ENCODE measurements at regions not wholly inside any gene's neighbourhood (a gene's known extent, or its start where the extent isn't known, plus 50 kb on each side); places are given as distances from the start of the nearest gene placed in this dataset.

DNA sequence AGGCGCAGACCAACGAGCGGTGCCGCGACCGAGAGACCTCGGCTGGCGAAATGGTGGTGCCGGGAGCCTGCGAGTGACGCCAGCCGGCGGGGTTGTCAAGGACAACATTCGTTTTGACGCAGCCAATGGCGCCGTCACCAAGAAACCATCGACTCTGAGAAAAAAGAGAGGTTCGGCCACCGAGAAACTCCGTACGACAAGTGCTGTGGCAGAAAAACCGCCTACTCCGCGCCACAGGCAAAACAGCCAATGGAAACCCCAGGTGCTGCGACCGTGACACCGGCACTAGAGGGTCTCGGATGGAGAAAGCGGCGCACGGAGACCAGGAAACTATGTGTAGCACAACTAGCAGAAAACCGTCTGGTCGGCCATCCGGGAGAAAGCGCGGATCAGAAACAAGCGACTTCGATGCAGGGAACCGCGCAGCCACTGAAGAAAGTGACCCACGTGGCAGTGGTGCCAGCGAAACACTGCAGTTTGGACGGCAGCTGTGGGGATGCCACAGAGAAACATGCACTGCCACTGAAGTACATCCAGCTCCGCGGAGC lies 88.8 kb downstream of the ANXA2R start:
- no peaks in the 10 kb centered on the region for H3K27me3 ChIP-seq (ENCODE audit: insufficient read depth, low read length)
- H2BK120ac ChIP-seq (ENCODE audit: low read depth, low read length, poor library complexity, severe bottlenecking) = no peak overlapping the region
- H2BK12ac ChIP-seq (ENCODE audit: insufficient read length, low read depth, low read length) = no peak overlapping the region
- H4K20me1 ChIP-seq (ENCODE audit: control insufficient read depth, insufficient read depth, insufficient read length) = no peaks in the 10 kb centered on the region
- H3K4me1 Mint-ChIP-seq = peaks cover 5 to 7% of the 10 kb centered on the region in 2 experiments; a peak in 1 of 4 replicates
- no peak overlapping the region for H2AK5ac ChIP-seq (ENCODE audit: insufficient read length, low read length)
- peak overlapping the region in 1 of 3 experiments; percentile 11; a peak in 1 of 7 replicates for H3K27ac Mint-ChIP-seq
- no peak overlapping the region for H2BK15ac ChIP-seq (ENCODE audit: low read depth, low read length)
- no peak overlapping the region for H3K9ac ChIP-seq (ENCODE audit: extremely low read depth, insufficient read length, low read length)
- no peaks in the 10 kb centered on the region for H3K4me1 ChIP-seq (ENCODE audit: insufficient read depth, low read length)
- H2AFZ ChIP-seq (ENCODE audit: low read length) = no peak overlapping the region
- no peak overlapping the region for H3K23ac ChIP-seq (ENCODE audit: insufficient read length, low read depth, low read length)
- no peak overlapping the region for H2BK20ac ChIP-seq (ENCODE audit: low read depth, low read length, poor library complexity, severe bottlenecking)
- no peak overlapping the region for H3K56ac ChIP-seq (ENCODE audit: insufficient read length, low read depth, low read length)
- H3K4me3 Mint-ChIP-seq = no peak overlapping the region
- no peak overlapping the region for H4K5ac ChIP-seq (ENCODE audit: insufficient read length, low read depth, low read length)
- H3K27ac ChIP-seq (ENCODE audit: insufficient read length, low read depth, low read length) = no peak overlapping the region
- no peak overlapping the region for H3K4me2 ChIP-seq (ENCODE audit: insufficient read depth, insufficient read length, low read length)
- no peaks in the 10 kb centered on the region for H3K79me1 ChIP-seq (ENCODE audit: insufficient read depth, low read depth, low read length, poor library complexity, severe bottlenecking)
- peak overlapping the region; percentile 31; the same call in 1 of the 2 replicates for H3K14ac ChIP-seq (ENCODE audit: insufficient read depth, low read length)
- no peak overlapping the region for H4K8ac ChIP-seq (replicated peaks; ENCODE audit: insufficient read length, low read depth, low read length)
- no peaks in the 10 kb centered on the region for H3K79me2 ChIP-seq (ENCODE audit: insufficient read depth, low read length)
- no peak overlapping the region for H2BK5ac ChIP-seq (ENCODE audit: insufficient read length, low read length)
- H3K9me3 Mint-ChIP-seq = peaks cover 13 to 22% of the 10 kb centered on the region in 2 experiments
- H3K9me3 ChIP-seq (ENCODE audit: control insufficient read depth, low read depth, low read length) = peaks cover 8% of the 10 kb centered on the region
- TF ChIP-seq, protein P1, sequence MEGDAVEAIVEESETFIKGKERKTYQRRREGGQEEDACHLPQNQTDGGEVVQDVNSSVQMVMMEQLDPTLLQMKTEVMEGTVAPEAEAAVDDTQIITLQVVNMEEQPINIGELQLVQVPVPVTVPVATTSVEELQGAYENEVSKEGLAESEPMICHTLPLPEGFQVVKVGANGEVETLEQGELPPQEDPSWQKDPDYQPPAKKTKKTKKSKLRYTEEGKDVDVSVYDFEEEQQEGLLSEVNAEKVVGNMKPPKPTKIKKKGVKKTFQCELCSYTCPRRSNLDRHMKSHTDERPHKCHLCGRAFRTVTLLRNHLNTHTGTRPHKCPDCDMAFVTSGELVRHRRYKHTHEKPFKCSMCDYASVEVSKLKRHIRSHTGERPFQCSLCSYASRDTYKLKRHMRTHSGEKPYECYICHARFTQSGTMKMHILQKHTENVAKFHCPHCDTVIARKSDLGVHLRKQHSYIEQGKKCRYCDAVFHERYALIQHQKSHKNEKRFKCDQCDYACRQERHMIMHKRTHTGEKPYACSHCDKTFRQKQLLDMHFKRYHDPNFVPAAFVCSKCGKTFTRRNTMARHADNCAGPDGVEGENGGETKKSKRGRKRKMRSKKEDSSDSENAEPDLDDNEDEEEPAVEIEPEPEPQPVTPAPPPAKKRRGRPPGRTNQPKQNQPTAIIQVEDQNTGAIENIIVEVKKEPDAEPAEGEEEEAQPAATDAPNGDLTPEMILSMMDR (conservative IDR thresholded peaks at IDR 0.05) = no peak
- no peak overlapping the region for H3K4ac ChIP-seq (ENCODE audit: low read depth, low read length)
- no peaks in the 10 kb centered on the region for H3K23me2 ChIP-seq (ENCODE audit: insufficient read length, low read depth, low read length, poor library complexity, severe bottlenecking)
- peak overlapping the region; percentile 24 for H4K91ac ChIP-seq (ENCODE audit: insufficient read length, low read depth, low read length)
- H3K27me3 Mint-ChIP-seq (ENCODE audit: low read depth) = peaks cover 3% of the 10 kb centered on the region
- H3T11ph ChIP-seq (ENCODE audit: low read length) = no peak overlapping the region
- peaks cover 8 to 21% (median 21%) of the 10 kb centered on the region in 3 experiments; a peak in 6 of 7 replicates for H3K36me3 Mint-ChIP-seq (ENCODE audit: insufficient read depth in 1 of 3, low read depth in 3 of 3)
- H3K18ac ChIP-seq (ENCODE audit: insufficient read length, low read depth, low read length) = peak overlapping the region; percentile 38
- no CpG with 5 or more reads among the region's 46 CpGs for WGBS (ENCODE audit: extremely low coverage, insufficient read length, low lambda C conversion rate)
- DNase-seq = no peak

All from H9 (cell line).